ENCODE measurements at regions not wholly inside any gene's neighbourhood (a gene's known extent, or its start where the extent isn't known, plus 50 kb on each side); places are given as distances from the start of the nearest gene placed in this dataset.

- no peak for TF ChIP-seq ZNF639 (tag by site-specific recombination; IDR thresholded peaks at IDR 0.05)
- TF ChIP-seq ZSCAN4 (tag by site-specific recombination; IDR thresholded peaks at IDR 0.05), result no peak
- no peak for TF ChIP-seq ZEB2 (tag by site-specific recombination; IDR thresholded peaks at IDR 0.05)
- TF ChIP-seq ZNF112 (tag by site-specific recombination; IDR thresholded peaks at IDR 0.05), result no peak
- TF ChIP-seq ZNF791 (tag by site-specific recombination; IDR thresholded peaks at IDR 0.05), result no peak
- TF ChIP-seq AEBP2 (tag by site-specific recombination; IDR thresholded peaks at IDR 0.05; ENCODE audit: borderline replicate concordance), result no peak
- TF ChIP-seq ZNF335 (tag by site-specific recombination; conservative IDR thresholded peaks at IDR 0.05), result no peak
- no peak for TF ChIP-seq ELK4 (IDR thresholded peaks at IDR 0.05; ENCODE audit: borderline replicate concordance, low read depth, low read length)
- no peak for TF ChIP-seq ZFHX2 (tag by site-specific recombination; conservative IDR thresholded peaks at IDR 0.05)
- no peak for TF ChIP-seq MYNN (tag by site-specific recombination; IDR thresholded peaks at IDR 0.05; ENCODE audit: borderline replicate concordance)
Measured at GRCh38 chr3:94285872-94286271, 223.0 kb downstream of the NSUN3 start (continued).

GRCh38 chr3:94291686-94292085, 228.8 kb downstream of the NSUN3 start:
- CTCF ChIA-PET, result no interaction called here
- peak overlapping the region; percentile 59; the same call in 1 of the 2 replicates for H3K27ac ChIP-seq (ENCODE audit: extremely low read depth, low read depth, low read length)
- peaks cover 20% of the 10 kb centered on the region for H3K4me1 ChIP-seq (ENCODE audit: control insufficient read depth, insufficient read depth, low read length)
- no peaks in the 10 kb centered on the region for H3K9me3 ChIP-seq (ENCODE audit: control insufficient read depth, insufficient read depth, low read depth, low read length)
- H3K4me3 ChIP-seq (ENCODE audit: low read depth, low read length), result no peak overlapping the region
- no peaks in the 10 kb centered on the region for H3K36me3 ChIP-seq (ENCODE audit: control insufficient read depth in 2 of 2, insufficient read depth in 1 of 2, low read length in 2 of 2)
- peak; percentile 53; the same call in 1 of the 2 replicates for TF ChIP-seq PRDM10 (tag by site-specific recombination; IDR thresholded peaks at IDR 0.05)
- no peak for TF ChIP-seq ATF2 (tag by site-specific recombination; IDR thresholded peaks at IDR 0.05; ENCODE audit: low read depth)
- POLR2A ChIA-PET, result no interaction called here

GRCh38 chr3:94292151-94292550, 229.3 kb downstream of the NSUN3 start:
- H3K9me3 ChIP-seq (ENCODE audit: control insufficient read depth, insufficient read depth, low read depth, low read length), result no peaks in the 10 kb centered on the region
- H3K4me3 ChIP-seq (ENCODE audit: low read depth, low read length), result no peak overlapping the region
- CTCF ChIA-PET, result no interaction called here
- peak overlapping the region; percentile 59; the same call in 1 of the 2 replicates for H3K27ac ChIP-seq (ENCODE audit: extremely low read depth, low read depth, low read length)
- no peaks in the 10 kb centered on the region for H3K36me3 ChIP-seq (ENCODE audit: control insufficient read depth in 2 of 2, insufficient read depth in 1 of 2, low read length in 2 of 2)
- POLR2A ChIA-PET, result no interaction called here
- peaks cover 20% of the 10 kb centered on the region for H3K4me1 ChIP-seq (ENCODE audit: control insufficient read depth, insufficient read depth, low read length)
- TF ChIP-seq HIC1 (tag by site-specific recombination; IDR thresholded peaks at IDR 0.05) (peak; percentile 44; the same call in 1 of the 2 replicates), ZEB2 (tag by site-specific recombination; IDR thresholded peaks at IDR 0.05) (0 out of 2 replicates have a peak, but pooled peaks have one; percentile 44), ZNF362 (tag by site-specific recombination; IDR thresholded peaks at IDR 0.05) (no peak), ZXDB (tag by site-specific recombination; IDR thresholded peaks at IDR 0.05) (peak; percentile 53; the same call in 1 of the 2 replicates), HOXC10 (CRISPR knock-in tag; IDR thresholded peaks at IDR 0.05) (no peak)

Data from HEK293 (cell line).